Endodermal cell (in vitro differentiated cells): ENCODE measurements at regions not wholly inside any gene's neighbourhood (a gene's known extent, or its start where the extent isn't known, plus 50 kb on each side); places are given as distances from the start of the nearest gene placed in this dataset.

Source experiments
- DNase-seq: peaks from one replicate; pipeline ENCODE4 v3.0.0-alpha.2; 2017
- H3K27ac ChIP-seq: 2 replicates; pipeline ENCODE4 v1.5.1; 2013; ENCODE audit warnings: mild to moderate bottlenecking, low read depth, low read length, moderate library complexity
- H3K27me3 ChIP-seq: 2 replicates; pipeline ENCODE4 v1.6.1; 2013; ENCODE audit warnings: mild to moderate bottlenecking, low read length, moderate library complexity; ENCODE audit not compliant: insufficient read depth, control insufficient read depth, poor library complexity, severe bottlenecking
- H3K36me3 ChIP-seq: 2 replicates; pipeline ENCODE4 v1.7.0; 2013; ENCODE audit warnings: mild to moderate bottlenecking, low read length, moderate library complexity; ENCODE audit not compliant: control insufficient read depth, insufficient read depth
- H3K4me1 ChIP-seq: one replicate; pipeline ENCODE4 v1.7.0; 2013; ENCODE audit warnings: low read length; ENCODE audit not compliant: control insufficient read depth, insufficient read depth
- H3K4me3 ChIP-seq: 2 replicates; pipeline ENCODE4 v1.5.1; 2013; ENCODE audit warnings: mild to moderate bottlenecking, low read length, moderate library complexity
- H3K9ac ChIP-seq: 2 replicates; pipeline ENCODE4 v1.6.1; 2013; ENCODE audit warnings: mild to moderate bottlenecking, low read length, moderate library complexity; ENCODE audit not compliant: poor library complexity, severe bottlenecking; ENCODE audit errors: extremely low read depth
- H3K9me3 ChIP-seq: 2 replicates; pipeline ENCODE4 v1.6.1; 2013; ENCODE audit warnings: mild to moderate bottlenecking, low read length, moderate library complexity; ENCODE audit not compliant: control insufficient read depth
- H3K27ac Mint-ChIP-seq: 2 replicates; pipeline ENCODE4 v1.8.0; 2020; ENCODE audit warnings: mixed read lengths
- H3K27me3 Mint-ChIP-seq: 2 replicates; pipeline ENCODE4 v1.8.0; 2021; ENCODE audit warnings: mild to moderate bottlenecking, mixed read lengths; ENCODE audit not compliant: insufficient read depth
- H3K36me3 Mint-ChIP-seq: 2 replicates; pipeline ENCODE4 v1.8.0; 2020; ENCODE audit warnings: low read depth, mixed read lengths
- H3K4me1 Mint-ChIP-seq: 2 replicates; pipeline ENCODE4 v1.8.0; 2020; ENCODE audit warnings: mixed read lengths
- H3K4me3 Mint-ChIP-seq: 2 replicates; pipeline ENCODE4 v1.8.0; 2020; ENCODE audit warnings: mild to moderate bottlenecking, moderate library complexity, mixed read lengths
- H3K9me3 Mint-ChIP-seq: 2 replicates; pipeline ENCODE4 v1.8.0; 2020; ENCODE audit warnings: mild to moderate bottlenecking, mixed read lengths
- WGBS, 2 experiments: methylation state at CpG; one replicate each; pipeline versions ENCODE4 v1.1.5 to v1.1.7; 2013; ENCODE audit warnings: missing lambda C conversion rate in 2 of 2, mixed read lengths in 1 of 2; ENCODE audit not compliant: insufficient coverage in 1 of 2, insufficient read length in 1 of 2; 5-methylcytosine and 5-hydroxymethylcytosine counted together
- TF ChIP-seq, protein P1 (sequence below): fragments of 200-600 bp; sonication (generic); conservative IDR thresholded peaks from 2 replicates; pipeline ENCODE4 v1.5.0; 2021; ENCODE audit warnings: antibody characterized with exemption, mild to moderate bottlenecking

DNA sequence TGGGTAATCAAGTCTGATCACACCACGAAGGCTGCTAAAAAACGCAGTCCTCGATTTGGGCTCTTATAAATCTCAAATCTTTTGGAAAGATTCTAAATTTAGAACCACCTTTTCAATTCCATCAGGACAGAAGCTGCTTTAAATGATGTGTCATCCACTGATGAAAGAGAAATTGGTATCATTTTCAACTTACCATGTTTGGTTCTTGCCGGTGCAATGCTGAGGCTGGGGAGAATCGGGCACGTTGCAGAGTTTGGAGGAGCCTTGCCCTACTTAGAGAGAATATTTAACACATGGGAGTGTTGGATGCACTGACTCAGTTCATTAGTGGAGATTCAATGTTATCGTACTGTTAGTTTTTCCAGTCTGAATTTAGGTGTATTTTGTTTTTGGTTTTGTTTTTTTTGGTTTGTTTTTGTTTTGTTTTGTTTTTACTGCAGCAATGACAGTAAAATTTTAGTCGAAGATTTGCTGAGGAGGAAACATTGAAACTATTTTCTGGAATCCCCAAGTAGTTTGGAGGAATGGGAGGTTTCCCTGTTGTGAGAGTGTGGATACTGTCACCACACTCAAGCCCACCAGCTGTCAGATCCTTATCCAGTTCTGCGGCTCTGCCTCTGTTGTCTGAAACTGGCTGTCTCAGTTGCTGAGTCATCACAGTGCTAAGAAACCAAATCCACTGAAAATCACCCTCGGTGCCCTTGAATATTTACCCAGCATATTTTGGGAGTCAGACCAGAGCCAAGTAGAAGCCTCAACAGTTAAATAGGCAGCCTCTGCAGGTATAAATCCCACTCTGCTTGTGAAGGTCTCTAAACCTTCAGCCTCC is 497.0 kb downstream of the BTBD3 start:
- TF ChIP-seq, protein P1, sequence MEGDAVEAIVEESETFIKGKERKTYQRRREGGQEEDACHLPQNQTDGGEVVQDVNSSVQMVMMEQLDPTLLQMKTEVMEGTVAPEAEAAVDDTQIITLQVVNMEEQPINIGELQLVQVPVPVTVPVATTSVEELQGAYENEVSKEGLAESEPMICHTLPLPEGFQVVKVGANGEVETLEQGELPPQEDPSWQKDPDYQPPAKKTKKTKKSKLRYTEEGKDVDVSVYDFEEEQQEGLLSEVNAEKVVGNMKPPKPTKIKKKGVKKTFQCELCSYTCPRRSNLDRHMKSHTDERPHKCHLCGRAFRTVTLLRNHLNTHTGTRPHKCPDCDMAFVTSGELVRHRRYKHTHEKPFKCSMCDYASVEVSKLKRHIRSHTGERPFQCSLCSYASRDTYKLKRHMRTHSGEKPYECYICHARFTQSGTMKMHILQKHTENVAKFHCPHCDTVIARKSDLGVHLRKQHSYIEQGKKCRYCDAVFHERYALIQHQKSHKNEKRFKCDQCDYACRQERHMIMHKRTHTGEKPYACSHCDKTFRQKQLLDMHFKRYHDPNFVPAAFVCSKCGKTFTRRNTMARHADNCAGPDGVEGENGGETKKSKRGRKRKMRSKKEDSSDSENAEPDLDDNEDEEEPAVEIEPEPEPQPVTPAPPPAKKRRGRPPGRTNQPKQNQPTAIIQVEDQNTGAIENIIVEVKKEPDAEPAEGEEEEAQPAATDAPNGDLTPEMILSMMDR, result no peak
- no peak for DNase-seq
- no peak overlapping the region for H3K27ac ChIP-seq
- H3K9ac ChIP-seq, result no peak overlapping the region
- Mint-ChIP-seq H3K36me3 (no peaks in the 10 kb centered on the region), H3K27ac (peak overlapping the region; percentile 73), H3K4me1 (peaks cover 33% of the 10 kb centered on the region), H3K27me3 (no peaks in the 10 kb centered on the region), H3K4me3 (no peak overlapping the region), H3K9me3 (no peaks in the 10 kb centered on the region)
- H3K36me3 ChIP-seq, result no peaks in the 10 kb centered on the region
- peaks cover 21% of the 10 kb centered on the region for H3K4me1 ChIP-seq
- H3K9me3 ChIP-seq, result peaks cover 4% of the 10 kb centered on the region
- no peak overlapping the region for H3K4me3 ChIP-seq
- H3K27me3 ChIP-seq, result no peaks in the 10 kb centered on the region
- 91 to 100% methylated on average over 7 to 10 of the region's 10 CpGs for WGBS, 2 experiments

DNA sequence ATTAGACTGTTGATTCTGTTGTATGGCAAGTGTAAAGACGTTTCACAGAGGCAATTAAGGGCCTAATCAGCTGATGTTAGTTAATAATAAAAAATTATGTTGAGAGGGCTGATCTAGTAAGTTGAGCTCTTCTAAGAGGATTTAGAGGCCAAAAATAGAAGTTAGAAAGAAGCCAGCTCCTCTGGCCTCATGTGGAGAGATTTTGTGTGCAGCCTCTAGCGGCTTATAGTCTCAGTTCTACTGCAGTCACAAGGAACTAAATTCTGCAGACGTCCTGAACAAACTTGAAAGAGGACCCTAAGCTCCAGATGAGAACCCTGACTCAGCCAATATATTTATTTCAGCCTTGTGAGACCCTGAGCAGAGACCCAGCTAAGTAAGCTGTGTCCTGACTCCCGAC is 498.6 kb downstream of the BTBD3 start:
- WGBS, 2 experiments, result 84 to 92% methylated on average over 3 to 4 of the region's 4 CpGs
- H3K27ac Mint-ChIP-seq, result no peak overlapping the region
- H3K27ac ChIP-seq, result no peak overlapping the region

DNA sequence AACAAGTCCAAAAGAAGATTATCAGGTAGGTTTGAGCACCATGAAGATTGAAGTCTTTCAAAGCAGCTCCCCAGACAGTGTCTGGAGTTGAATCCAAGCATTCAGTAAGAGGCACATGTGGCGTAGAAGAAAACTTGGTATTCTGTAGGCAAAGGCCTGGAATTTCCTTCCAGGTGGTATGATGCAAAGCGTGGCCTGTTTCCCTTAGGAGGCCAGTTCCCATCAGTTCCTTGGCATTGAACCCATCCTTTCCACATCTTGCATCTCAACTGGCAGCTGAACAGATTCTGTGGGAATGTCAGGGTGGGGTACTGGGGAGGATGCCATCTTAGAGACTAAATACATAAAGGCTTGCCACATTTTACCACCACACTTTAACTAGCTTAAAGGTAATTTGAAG is 516.0 kb downstream of the BTBD3 start:
- TF ChIP-seq, protein P1, result no peak
- no peaks in the 10 kb centered on the region for H3K4me1 Mint-ChIP-seq
- H3K36me3 ChIP-seq, result no peaks in the 10 kb centered on the region
- no peaks in the 10 kb centered on the region for H3K27me3 ChIP-seq
- H3K9me3 ChIP-seq, result no peaks in the 10 kb centered on the region
- H3K27ac ChIP-seq, result no peak overlapping the region
- H3K4me3 ChIP-seq, result no peak overlapping the region
- H3K4me3 Mint-ChIP-seq, result no peak overlapping the region
- H3K9ac ChIP-seq, result no peak overlapping the region
- no peaks in the 10 kb centered on the region for H3K27me3 Mint-ChIP-seq
- DNase-seq, result no peak
- H3K9me3 Mint-ChIP-seq, result no peaks in the 10 kb centered on the region
- no peaks in the 10 kb centered on the region for H3K36me3 Mint-ChIP-seq
- H3K27ac Mint-ChIP-seq, result no peak overlapping the region
- no peaks in the 10 kb centered on the region for H3K4me1 ChIP-seq
- WGBS, 2 experiments, result 100% methylated on average over 1 to 2 of the region's 2 CpGs

More for the DNA sequence above, 498.6 kb downstream of the BTBD3 start:
- no peak overlapping the region for H3K4me3 ChIP-seq
- peaks cover 25% of the 10 kb centered on the region for H3K4me1 ChIP-seq
- Mint-ChIP-seq H3K36me3 (no peaks in the 10 kb centered on the region), H3K27me3 (no peaks in the 10 kb centered on the region), H3K9me3 (no peaks in the 10 kb centered on the region), H3K4me1 (peaks cover 33% of the 10 kb centered on the region), H3K4me3 (no peak overlapping the region)
- no peaks in the 10 kb centered on the region for H3K9me3 ChIP-seq
- no peaks in the 10 kb centered on the region for H3K27me3 ChIP-seq
- DNase-seq, result no peak
- no peaks in the 10 kb centered on the region for H3K36me3 ChIP-seq
- TF ChIP-seq, protein P1, result no peak
- H3K9ac ChIP-seq, result no peak overlapping the region
